GM13977 (cell line): ENCODE measurements at regions not wholly inside any gene's neighbourhood (a gene's known extent, or its start where the extent isn't known, plus 50 kb on each side); places are given as distances from the start of the nearest gene placed in this dataset.

Source experiments
- DNase-seq: peaks from one replicate; pipeline ENCODE4 v3.0.0; 2012; ENCODE audit warnings: low spot score
- CTCF ChIP-seq: IDR thresholded peaks from 2 replicates; pipeline ENCODE4 v1.5.1; 2012; ENCODE audit warnings: mild to moderate bottlenecking, control low read depth; ENCODE audit not compliant: insufficient read depth; ENCODE audit errors: extremely low read depth, missing control alignments
- in situ Hi-C: fragments of 300-500 bp; cut with MboI; formaldehyde crosslinking; loops from one replicate; pipeline ENCODE4 v1.12.0; 2022; ENCODE audit warnings: low sequenced_read_pairs, low pct_unique_long_range_greater_than_20kb, mixed read lengths, inconsistent platforms; ENCODE audit not compliant: unreplicated experiment

DNA sequence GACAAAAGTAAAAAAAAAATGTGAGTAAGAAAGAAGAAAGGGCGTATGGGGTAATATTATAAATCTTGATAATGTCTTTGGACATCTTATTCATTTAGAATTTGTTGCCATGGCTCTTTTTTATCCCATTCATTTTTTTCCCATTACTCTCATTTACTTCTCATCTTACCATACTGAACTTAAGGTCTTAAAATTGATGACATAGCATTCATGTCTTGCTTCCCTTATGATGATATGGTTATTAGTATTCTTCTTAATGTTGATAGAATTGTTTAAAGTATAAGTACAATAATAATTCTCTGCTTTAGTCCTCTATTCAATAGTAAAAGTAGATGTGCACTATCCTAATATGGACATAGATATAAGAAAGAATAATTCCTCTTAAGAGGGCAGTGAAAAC, 204.1 kb upstream of the KLF12 start:
- no peak for TF ChIP-seq CTCF
- DNase-seq = no peak
- in situ Hi-C loops = no loop called here

GRCh38 chr13:74336546-74336945, 202.3 kb upstream of the KLF12 start:
- no peak for DNase-seq
- no peak for TF ChIP-seq CTCF
- in situ Hi-C loops = no loop called here

GRCh38 chr13:74335370-74335769, 201.2 kb upstream of the KLF12 start:
- DNase-seq = no peak
- TF ChIP-seq CTCF = no peak
- in situ Hi-C loops = no loop called here

GRCh38 chr13:74329962-74330361, 195.8 kb upstream of the KLF12 start:
- in situ Hi-C loops = no loop called here
- no peak for TF ChIP-seq CTCF
- no peak for DNase-seq

GRCh38 chr13:74325106-74325505, 190.9 kb upstream of the KLF12 start:
- DNase-seq = no peak
- in situ Hi-C loops = no loop called here
- no peak for TF ChIP-seq CTCF

DNA sequence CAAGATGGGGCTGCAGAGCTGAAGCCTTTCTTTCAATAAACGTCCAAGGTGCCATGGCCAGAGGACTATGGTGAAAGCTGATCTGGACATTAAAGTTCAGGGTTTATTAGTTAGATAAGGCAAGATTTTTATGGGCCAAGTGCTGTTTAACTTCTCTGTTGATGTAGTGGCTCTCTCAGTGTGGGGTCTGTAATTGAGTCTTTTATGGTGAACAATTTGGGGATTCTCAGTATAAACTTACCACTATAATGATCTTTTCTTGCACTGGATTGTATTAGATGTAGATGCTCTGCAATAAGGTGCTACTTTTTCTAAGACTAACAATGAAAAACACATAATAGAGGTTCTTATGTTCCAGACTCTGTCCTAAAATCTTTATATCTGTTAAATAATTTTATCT, 190.1 kb upstream of the KLF12 start:
- no peak for DNase-seq
- TF ChIP-seq CTCF = no peak
- in situ Hi-C loops = no loop called here

DNA sequence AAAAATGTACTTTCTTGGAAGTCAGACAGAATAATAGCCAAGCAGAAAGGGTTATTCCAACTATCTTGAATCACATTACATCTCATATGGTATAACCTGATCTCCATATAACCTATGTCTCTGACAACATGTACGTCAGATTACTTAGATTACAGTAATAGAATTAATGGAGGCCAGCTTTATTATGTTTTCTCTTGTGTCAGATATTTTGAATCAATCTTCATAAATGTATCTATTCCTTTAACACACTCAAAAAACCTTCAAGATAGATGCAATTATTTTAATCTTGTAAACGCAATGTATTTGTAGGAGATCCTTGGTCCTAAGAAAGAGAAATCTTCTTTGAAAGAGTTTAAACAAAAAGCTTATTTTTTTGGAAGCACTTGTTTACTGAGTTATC, 188.4 kb upstream of the KLF12 start:
- in situ Hi-C loops = no loop called here
- TF ChIP-seq CTCF = no peak
- DNase-seq = no peak
